ENCODE measurements at regions not wholly inside any gene's neighbourhood (a gene's known extent, or its start where the extent isn't known, plus 50 kb on each side); places are given as distances from the start of the nearest gene placed in this dataset.
"Not testable (repeated sequence)": the region's sequence is repeated elsewhere in the genome, so short reads cannot be mapped to it uniquely, and the experiment has no call there.

DNA sequence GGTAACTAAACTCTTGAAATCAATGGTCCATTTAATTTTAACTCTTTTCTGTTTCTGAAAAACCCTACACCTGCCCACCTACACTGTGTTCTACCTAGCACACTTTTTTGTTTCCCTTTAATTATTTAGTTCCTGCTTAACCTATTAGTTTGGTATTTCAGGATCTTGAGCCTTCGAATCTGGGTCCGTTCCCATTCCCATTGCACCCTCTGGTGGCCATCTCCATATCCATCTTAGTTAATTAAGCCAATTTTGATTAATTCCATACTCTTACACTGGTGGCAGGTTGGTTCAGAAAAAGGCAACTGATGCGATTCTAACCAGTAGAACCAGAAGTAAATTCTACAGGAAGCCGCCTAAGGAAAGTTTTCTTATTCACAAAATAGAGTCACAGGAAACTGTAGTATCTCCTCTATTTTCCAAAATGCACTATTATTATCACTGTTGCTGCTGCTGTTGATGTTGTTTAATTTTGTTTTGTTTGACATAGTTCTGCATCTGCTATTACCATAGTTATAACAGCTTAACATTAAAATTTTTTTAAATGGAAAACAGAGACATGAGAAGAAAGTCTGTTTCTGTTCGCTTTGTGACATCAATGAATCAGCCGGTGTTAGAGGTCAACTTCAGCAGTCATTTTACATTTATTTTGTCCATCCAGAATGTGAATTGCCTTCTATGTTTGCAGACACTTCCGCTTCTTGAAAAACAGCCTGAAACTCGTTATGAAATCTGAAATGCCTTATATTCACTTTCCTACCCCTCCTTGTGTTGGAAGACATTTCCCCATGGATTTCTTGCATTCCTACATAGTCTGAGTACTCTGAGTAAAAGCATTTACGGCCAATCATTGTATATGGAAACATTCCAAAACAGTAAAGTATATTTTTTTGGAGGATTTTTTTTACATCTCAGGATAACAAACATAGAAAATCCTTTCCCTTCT, 115.5 kb upstream of the NCAM2 start:
- DNase-seq, result peak; percentile 41

DNA sequence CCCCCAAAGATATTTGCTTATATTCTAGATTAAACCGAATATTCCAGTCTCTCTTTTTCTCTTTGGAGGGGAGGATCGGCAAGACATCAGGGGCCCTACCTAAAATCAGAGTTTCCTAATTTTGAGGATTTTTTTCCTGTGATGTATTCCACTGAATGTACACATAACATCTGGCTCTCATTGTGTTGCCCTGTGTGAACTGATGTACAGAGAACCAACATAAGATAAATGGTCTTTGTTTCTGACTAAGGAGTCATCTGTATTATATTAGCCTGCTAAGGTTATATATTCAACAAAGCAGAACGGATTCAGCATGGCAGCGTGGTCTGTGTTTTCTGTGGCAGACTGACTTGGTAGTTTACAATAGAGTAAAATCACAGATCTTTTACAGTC, 114.8 kb upstream of the NCAM2 start:
- DNase-seq, result no peak

DNA sequence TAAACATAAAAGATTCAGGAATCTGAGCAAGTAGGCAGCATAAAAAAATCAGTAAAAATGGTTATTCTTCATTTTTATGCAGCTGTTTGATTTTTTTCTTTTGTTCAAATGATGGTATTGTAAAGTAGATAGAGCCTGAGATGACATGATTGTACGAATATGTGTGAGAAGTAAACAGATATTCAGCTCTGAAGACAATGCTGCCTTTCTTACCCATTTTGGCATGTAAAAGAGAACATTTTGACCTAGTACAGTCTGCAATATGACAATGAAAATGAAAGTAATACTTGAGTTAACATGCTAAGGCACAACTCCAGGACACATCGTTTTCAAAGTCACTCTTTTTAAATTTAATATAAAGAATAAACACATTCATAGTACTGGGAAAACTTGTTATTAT, 95.7 kb upstream of the NCAM2 start:
- no peak for DNase-seq

DNA sequence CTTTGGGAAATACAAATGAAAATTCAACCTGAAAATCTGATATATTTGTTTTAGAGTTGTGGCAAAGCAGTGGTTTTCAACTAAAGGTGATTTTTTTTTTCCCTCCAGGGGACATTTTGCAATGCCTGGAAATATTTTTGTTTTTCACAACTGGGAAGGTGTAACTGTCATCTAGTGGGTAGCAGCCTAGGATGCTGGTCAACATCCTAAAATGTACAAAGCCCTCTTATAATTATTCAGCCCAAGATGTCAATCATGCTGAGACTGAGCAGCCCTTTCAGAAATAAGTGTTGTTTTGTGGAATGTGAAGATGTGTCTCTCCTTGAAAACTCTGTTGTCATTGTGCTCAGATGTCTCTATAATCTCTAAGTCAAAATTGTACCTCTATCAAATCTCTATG, 95.2 kb upstream of the NCAM2 start:
- DNase-seq, result no peak

DNA sequence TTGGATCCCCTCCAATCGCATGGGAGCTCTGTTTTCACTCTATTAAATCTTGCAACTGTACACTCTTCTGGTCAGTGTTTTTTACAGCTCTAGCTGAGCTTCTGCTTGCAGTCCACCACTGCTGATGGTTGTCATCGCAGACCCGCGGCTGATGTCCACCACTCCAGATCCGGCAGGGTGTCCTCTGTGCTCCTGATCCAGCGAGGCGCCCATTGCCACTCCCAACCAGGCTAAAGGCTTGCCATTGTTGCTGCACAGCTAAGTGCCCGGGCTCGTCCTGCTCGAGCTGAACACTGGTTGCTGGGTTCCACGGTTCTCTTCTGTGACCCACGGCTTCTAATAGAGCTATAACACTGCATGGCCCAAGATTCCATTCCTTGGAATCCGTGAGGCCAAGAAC, 70.7 kb upstream of the NCAM2 start:
- not testable (repeated sequence) for DNase-seq

DNA sequence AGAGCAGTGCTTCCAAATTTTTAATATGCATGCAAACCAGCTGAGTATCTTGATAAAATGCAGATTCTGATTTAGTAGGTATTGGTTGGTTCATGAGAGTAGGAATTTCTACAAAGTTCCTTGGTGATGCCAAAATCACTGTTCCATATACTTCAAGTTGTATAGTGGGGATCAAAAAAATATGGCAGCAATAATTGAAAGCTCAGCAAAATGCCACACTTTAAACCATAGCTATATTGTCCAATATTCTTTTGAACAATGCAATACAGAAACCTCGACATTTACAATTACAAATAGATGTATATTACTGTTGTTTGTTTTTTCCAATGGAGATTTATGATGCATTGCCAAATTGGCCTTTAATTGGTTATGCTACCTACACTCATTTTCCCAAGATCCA, 55.7 kb upstream of the NCAM2 start:
- no peak for DNase-seq

DNA sequence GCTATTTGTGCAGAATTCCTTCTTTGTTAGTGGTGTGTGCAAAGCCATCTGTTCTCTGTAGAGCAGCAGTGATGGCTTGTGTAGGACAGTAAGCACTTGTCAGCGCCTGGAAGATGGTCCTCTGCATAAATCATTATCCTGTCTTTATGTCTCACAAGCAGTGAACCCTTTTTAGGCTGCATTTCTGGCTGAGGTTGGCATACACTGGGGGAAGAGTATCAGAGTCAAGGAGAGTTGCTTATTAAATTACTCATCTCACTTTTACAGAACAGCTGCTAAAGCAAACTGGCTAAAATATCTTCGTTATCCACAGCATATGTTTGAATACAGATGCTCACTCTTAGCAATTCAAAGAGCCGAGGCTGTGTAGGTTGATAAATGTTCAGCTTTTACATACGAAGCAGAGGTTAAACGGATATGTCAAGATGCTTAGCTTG, 54.6 kb upstream of the NCAM2 start:
- no peak for DNase-seq

DNA sequence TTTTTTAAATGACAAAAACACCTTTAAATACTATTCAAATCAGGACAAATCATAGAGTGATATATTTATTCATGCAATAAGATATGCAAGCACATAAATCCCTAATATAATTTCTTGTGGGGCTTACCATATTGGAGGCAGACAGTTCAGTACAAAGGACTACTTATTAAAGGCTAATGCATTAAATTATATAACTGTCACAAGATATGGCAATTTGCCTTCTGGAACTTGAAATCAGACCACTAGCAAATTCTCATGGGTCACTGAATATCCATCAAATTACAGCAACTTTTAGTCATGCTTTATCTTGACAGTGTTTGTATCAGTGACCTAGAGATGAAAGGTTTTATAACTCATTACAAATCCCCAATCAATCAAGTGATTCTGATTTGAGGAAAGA, 54.1 kb upstream of the NCAM2 start:
- DNase-seq, result no peak

DNA sequence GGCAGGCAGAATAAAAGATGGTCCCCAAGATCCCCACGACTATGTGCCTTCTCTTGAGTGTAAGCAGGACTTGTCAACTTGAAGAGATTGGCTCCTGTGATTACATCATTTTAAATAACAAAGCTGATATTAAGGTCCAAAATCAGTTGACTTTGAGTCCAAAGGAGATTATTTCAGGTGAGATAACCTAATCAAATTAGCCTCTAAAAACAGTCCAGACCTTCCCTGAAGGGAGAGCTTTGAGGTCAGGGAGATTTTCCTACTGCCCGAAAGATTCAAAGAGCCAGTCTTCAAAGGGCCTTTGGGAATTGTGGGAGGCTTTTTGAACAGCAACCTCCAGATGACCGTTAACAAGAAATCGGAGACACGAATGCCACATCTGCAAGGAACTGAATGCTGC, 51.5 kb upstream of the NCAM2 start:
- DNase-seq, result no peak
